ENCODE measurements at regions not wholly inside any gene's neighbourhood (a gene's known extent, or its start where the extent isn't known, plus 50 kb on each side); places are given as distances from the start of the nearest gene placed in this dataset.

GRCh38 chr11:110955776-110956175 is 243.5 kb upstream of the ARHGAP20 start:
- no peak overlapping the region for H3K27ac Mint-ChIP-seq
- DNase-seq, result no peak

GRCh38 chr11:110951950-110952503 is 239.8 kb upstream of the ARHGAP20 start:
- H3K4me1 Mint-ChIP-seq (ENCODE audit: low read depth), result no peaks in the 10 kb centered on the region
- intact Hi-C loops (cut with micrococcal nuclease), result no loop called here
- no peak overlapping the region for H3K27ac Mint-ChIP-seq
- H3K27me3 Mint-ChIP-seq (ENCODE audit: low read depth), result no peaks in the 10 kb centered on the region
- CTCF ChIA-PET, result interaction anchor here (0.8 to 0.9 kb wide), 2 partner anchors 9 to 12 kb away, joined by 3 read pairs; no protein-coding TSS in a partner anchor
- no peak overlapping the region for H3K4me3 Mint-ChIP-seq
- H3K9me3 Mint-ChIP-seq, result peaks cover 5% of the 10 kb centered on the region
- H3K36me3 Mint-ChIP-seq (ENCODE audit: low read depth), result no peaks in the 10 kb centered on the region
- no peak for DNase-seq

More at GRCh38 chr11:110955776-110956175, 243.5 kb upstream of the ARHGAP20 start:
- H3K9me3 Mint-ChIP-seq, result no peaks in the 10 kb centered on the region
- H3K27me3 Mint-ChIP-seq (ENCODE audit: low read depth), result no peaks in the 10 kb centered on the region
- no peak overlapping the region for H3K4me3 Mint-ChIP-seq
- no peaks in the 10 kb centered on the region for H3K4me1 Mint-ChIP-seq (ENCODE audit: low read depth)
- intact Hi-C loops (cut with micrococcal nuclease), result no loop called here
- no peaks in the 10 kb centered on the region for H3K36me3 Mint-ChIP-seq (ENCODE audit: low read depth)
- CTCF ChIA-PET, result no interaction called here

DNA sequence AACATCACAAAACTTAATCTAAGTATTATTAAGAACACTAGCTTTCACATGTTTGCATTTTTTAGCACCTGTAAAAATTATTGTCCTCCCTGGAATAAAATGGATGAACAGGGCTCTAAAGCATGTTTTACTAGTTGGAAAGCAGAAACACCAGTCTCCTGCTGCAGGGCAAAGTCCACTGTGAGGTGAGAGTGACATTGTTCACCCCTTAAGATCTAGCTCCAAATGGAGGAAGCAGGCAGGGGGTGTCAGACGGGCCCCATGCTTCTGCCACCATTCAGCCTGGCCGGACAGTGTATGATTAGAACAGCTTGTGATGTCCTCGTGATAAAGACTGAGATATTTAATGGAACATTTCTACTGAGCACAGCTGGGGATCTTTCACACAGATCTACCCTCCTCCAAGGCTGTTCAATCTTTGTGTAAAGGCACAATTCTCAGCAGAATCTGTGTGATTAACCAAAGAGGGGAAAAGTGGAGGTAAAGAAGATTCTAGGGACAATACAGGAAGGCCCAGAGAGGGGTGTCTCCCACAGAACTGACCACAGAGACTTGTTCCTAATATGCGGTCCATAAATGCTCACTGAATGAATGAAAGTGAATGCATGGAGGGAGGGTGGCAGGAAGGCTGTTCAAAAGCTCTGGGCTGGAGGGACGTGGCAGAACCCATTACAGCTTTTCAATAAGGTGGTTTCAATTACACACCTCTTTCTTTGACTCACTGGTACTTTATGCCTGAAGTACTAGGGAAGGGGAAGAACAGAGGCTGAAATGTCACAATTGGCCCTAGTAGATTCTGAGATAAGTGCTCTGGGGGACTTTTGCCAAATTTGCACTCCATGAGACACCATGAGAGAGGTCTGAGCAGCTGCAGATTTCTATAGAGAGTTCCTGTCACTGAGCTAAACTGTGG is 239.1 kb upstream of the ARHGAP20 start:
- Mint-ChIP-seq H3K9me3 (peaks cover 5% of the 10 kb centered on the region), H3K27ac (no peak overlapping the region)

GRCh38 chr11:110948112-110948511 is 235.9 kb upstream of the ARHGAP20 start:
- no peak overlapping the region for H3K4me3 Mint-ChIP-seq
- H3K36me3 Mint-ChIP-seq (ENCODE audit: low read depth), result no peaks in the 10 kb centered on the region
- CTCF ChIA-PET, result no interaction called here
- DNase-seq, result no peak
- H3K27me3 Mint-ChIP-seq (ENCODE audit: low read depth), result no peaks in the 10 kb centered on the region
- intact Hi-C loops (cut with micrococcal nuclease), result no loop called here
- H3K4me1 Mint-ChIP-seq (ENCODE audit: low read depth), result no peaks in the 10 kb centered on the region
- H3K27ac Mint-ChIP-seq, result no peak overlapping the region
- peaks cover 5% of the 10 kb centered on the region for H3K9me3 Mint-ChIP-seq

More for the DNA sequence above, 239.1 kb upstream of the ARHGAP20 start:
- intact Hi-C loops (cut with micrococcal nuclease), result no loop called here
- Mint-ChIP-seq H3K4me1 (ENCODE audit: low read depth) (no peaks in the 10 kb centered on the region), H3K27me3 (ENCODE audit: low read depth) (no peaks in the 10 kb centered on the region), H3K4me3 (no peak overlapping the region), H3K36me3 (ENCODE audit: low read depth) (no peaks in the 10 kb centered on the region)
- DNase-seq, result no peak
- CTCF ChIA-PET, result interaction anchor here (0.9 kb wide), 1 partner anchor 11 kb away, joined by 3 read pairs; no protein-coding TSS in a partner anchor

- Mint-ChIP-seq H3K4me3 (no peak overlapping the region), H3K9me3 (peaks cover 5% of the 10 kb centered on the region), H3K4me1 (ENCODE audit: low read depth) (no peaks in the 10 kb centered on the region), H3K27ac (no peak overlapping the region), H3K27me3 (ENCODE audit: low read depth) (no peaks in the 10 kb centered on the region), H3K36me3 (ENCODE audit: low read depth) (no peaks in the 10 kb centered on the region)
- CTCF ChIA-PET, result no interaction called here
- intact Hi-C loops (cut with micrococcal nuclease), result no loop called here
- DNase-seq, result no peak
These were observed 234.9 kb upstream of the ARHGAP20 start for GRCh38 chr11:110947096-110947495.

DNA sequence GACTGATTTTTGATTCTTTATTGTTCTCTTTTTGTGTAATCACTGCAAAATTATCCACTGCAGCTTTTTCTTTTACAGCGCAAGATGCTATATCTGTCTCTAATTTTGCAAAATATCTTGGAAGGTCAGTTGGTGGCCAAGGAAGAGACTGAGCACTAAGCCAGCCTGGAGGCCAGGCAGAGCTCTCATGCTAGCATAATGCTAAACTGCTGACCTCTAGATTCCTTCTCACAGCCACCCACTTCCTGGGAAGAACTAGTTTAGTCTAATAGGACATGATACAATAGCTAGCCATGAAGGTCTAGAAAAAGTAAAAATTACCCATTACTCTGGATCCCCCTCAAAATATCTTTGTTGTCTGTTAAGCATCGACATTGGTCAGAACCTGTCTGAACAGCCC is 227.2 kb upstream of the ARHGAP20 start:
- no peak overlapping the region for H3K27ac Mint-ChIP-seq
- intact Hi-C loops (cut with micrococcal nuclease), result no loop called here

DNA sequence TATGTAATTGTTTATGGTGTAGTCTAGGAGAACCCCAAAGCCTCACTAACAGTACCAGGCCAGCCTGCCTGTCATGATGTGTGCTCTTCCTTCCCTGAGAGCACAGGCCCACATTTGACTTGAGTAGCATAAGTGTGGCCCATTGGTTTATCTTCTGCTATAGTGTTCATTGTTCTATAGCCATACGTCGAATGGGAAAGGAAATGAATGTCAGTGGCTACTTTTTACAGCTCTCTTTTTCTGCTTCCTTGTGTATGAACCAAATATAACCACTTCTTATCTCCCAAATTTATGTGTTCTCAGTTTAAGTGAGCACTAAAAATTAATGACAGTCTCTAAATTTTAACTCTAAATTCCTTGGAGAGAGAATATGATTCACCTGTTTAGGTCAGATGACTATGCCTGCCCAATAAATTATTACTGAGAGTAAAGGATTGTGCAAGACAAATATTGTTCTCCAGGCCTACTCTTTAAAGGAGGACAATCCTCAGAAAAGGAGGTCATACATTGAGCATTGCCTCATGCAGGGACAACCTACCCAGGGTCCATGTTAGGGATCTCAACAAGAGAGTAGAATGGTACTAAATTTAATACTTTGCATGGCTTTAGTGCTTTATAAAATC is 222.9 kb upstream of the ARHGAP20 start:
- H3K27me3 Mint-ChIP-seq (ENCODE audit: low read depth), result no peaks in the 10 kb centered on the region

More for the DNA sequence above, 227.2 kb upstream of the ARHGAP20 start:
- H3K9me3 Mint-ChIP-seq, result no peaks in the 10 kb centered on the region
- DNase-seq, result no peak
- H3K36me3 Mint-ChIP-seq (ENCODE audit: low read depth), result no peaks in the 10 kb centered on the region
- no peak overlapping the region for H3K4me3 Mint-ChIP-seq
- CTCF ChIA-PET, result no interaction called here
- no peaks in the 10 kb centered on the region for H3K4me1 Mint-ChIP-seq (ENCODE audit: low read depth)
- no peaks in the 10 kb centered on the region for H3K27me3 Mint-ChIP-seq (ENCODE audit: low read depth)

GRCh38 chr11:110929129-110929528 is 216.9 kb upstream of the ARHGAP20 start:
- Mint-ChIP-seq H3K9me3 (peaks cover 2% of the 10 kb centered on the region), H3K27ac (no peak overlapping the region), H3K27me3 (ENCODE audit: low read depth) (no peaks in the 10 kb centered on the region), H3K36me3 (ENCODE audit: low read depth) (no peaks in the 10 kb centered on the region), H3K4me3 (no peak overlapping the region), H3K4me1 (ENCODE audit: low read depth) (no peaks in the 10 kb centered on the region)
- no peak for DNase-seq
- CTCF ChIA-PET, result no interaction called here
- intact Hi-C loops (cut with micrococcal nuclease), result no loop called here

More for the DNA sequence above, 222.9 kb upstream of the ARHGAP20 start:
- no peaks in the 10 kb centered on the region for H3K4me1 Mint-ChIP-seq (ENCODE audit: low read depth)
- no peak overlapping the region for H3K4me3 Mint-ChIP-seq
- CTCF ChIA-PET, result no interaction called here
- H3K27ac Mint-ChIP-seq, result no peak overlapping the region
- no peak for DNase-seq
- H3K9me3 Mint-ChIP-seq, result no peaks in the 10 kb centered on the region
- no peaks in the 10 kb centered on the region for H3K36me3 Mint-ChIP-seq (ENCODE audit: low read depth)
- intact Hi-C loops (cut with micrococcal nuclease), result no loop called here

DNA sequence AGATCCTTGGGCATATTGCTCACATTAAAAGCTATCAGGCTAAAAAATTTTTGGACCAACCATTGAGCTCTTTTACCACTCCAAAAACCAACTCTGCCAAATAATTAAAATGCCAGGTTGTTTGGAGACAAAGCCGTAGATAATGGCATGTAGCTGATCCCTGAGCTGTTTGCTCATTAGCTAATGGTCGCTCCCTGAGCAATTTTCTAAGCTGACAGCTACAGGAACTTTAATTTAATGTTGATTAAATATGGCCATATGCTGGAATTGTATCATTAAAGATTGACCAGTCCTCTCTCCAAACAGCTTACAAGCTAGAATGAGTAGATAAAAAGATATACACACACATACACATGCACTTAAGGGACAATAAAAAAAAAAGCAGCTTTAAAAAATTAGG is 216.2 kb upstream of the ARHGAP20 start:
- H3K4me1 Mint-ChIP-seq (ENCODE audit: low read depth), result no peaks in the 10 kb centered on the region
- CTCF ChIA-PET, result no interaction called here
- peaks cover 2% of the 10 kb centered on the region for H3K9me3 Mint-ChIP-seq
- H3K4me3 Mint-ChIP-seq, result no peak overlapping the region
- H3K36me3 Mint-ChIP-seq (ENCODE audit: low read depth), result no peaks in the 10 kb centered on the region
- intact Hi-C loops (cut with micrococcal nuclease), result no loop called here
- H3K27me3 Mint-ChIP-seq (ENCODE audit: low read depth), result no peaks in the 10 kb centered on the region
- no peak overlapping the region for H3K27ac Mint-ChIP-seq
- no peak for DNase-seq

DNA sequence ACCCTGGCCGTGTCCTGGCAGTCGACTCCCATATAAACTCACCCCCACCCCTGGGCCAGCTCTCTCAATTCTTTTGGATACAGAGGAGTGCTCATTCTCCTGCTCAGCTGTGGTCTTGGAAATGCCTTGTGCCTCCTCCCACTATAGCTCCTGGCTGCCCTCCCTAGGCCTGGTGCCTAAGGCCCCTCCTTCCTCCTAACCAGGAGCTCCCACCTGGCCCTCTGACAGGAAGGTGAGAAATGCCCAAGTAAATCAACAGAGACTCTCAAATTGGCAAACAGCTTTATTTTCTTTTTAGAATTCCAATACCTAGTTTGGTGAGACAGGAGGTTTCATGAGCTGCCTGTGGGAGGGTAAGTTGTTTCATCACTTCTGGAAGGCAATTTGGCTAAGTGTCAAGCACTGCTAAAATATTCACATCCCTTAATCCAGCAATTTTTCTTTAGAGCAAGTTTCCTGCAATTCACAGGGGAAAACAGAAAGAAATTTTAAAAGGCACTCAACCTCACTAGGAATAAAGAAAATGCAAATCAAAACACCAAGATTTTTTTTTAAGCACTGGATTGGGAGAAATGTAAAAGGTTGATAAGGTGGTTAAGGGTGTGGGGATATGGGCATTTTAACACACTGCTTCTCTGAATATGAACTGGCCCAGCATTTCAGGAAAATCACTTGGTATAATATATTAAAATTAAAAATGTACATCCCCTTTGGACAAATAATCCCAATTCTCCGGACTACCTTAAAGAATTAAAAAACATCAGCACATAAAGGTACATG is 209.7 kb upstream of the ARHGAP20 start:
- Mint-ChIP-seq H3K4me3 (no peak overlapping the region), H3K36me3 (ENCODE audit: low read depth) (no peaks in the 10 kb centered on the region), H3K27ac (no peak overlapping the region), H3K4me1 (ENCODE audit: low read depth) (peaks cover 11% of the 10 kb centered on the region), H3K9me3 (peaks cover 2% of the 10 kb centered on the region), H3K27me3 (ENCODE audit: low read depth) (no peaks in the 10 kb centered on the region)
- intact Hi-C loops (cut with micrococcal nuclease), result no loop called here
- no peak for DNase-seq
- CTCF ChIA-PET, result no interaction called here

- Mint-ChIP-seq H3K27me3 (ENCODE audit: low read depth) (no peaks in the 10 kb centered on the region), H3K36me3 (ENCODE audit: low read depth) (no peaks in the 10 kb centered on the region), H3K4me1 (ENCODE audit: low read depth) (peaks cover 11% of the 10 kb centered on the region), H3K27ac (no peak overlapping the region), H3K4me3 (no peak overlapping the region), H3K9me3 (no peaks in the 10 kb centered on the region)
- CTCF ChIA-PET, result no interaction called here
- DNase-seq, result no peak
- intact Hi-C loops (cut with micrococcal nuclease), result no loop called here
These were observed 207.1 kb upstream of the ARHGAP20 start for GRCh38 chr11:110919241-110919922.

DNA sequence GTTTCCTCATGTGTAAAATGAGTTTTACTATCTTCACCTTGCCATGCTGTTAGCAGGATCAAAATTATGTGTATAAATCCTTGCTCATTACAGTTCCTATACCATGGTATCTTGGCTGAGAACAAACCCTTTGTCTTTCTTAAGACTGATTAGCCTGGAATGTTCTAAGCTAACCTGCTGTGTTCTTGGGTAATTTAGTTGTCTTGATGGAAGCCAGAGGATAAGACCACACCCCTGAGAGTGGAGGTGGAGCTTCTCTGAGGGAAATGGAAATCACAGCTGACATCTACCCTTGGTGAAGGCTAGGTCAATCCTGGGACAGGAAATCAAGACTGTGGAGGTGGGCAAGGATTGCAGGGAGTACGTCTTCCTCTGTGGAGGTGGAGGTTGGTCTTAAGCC is 206.1 kb upstream of the ARHGAP20 start:
- intact Hi-C loops (cut with micrococcal nuclease), result no loop called here
- H3K36me3 Mint-ChIP-seq (ENCODE audit: low read depth), result no peaks in the 10 kb centered on the region

More for the DNA sequence above, 206.1 kb upstream of the ARHGAP20 start:
- Mint-ChIP-seq H3K4me1 (ENCODE audit: low read depth) (peaks cover 11% of the 10 kb centered on the region), H3K9me3 (no peaks in the 10 kb centered on the region), H3K27me3 (ENCODE audit: low read depth) (no peaks in the 10 kb centered on the region), H3K4me3 (no peak overlapping the region), H3K27ac (no peak overlapping the region)
- DNase-seq, result no peak
- CTCF ChIA-PET, result no interaction called here

All from activated naive CD4-positive, alpha-beta T cell treated with anti-CD3 and anti-CD28 coated beads for 36 hours (primary cell).